SIG-M5 treated with dmso at 0.1 percent for 504 hours (cell line): ENCODE measurements at regions not wholly inside any gene's neighbourhood (a gene's known extent, or its start where the extent isn't known, plus 50 kb on each side); places are given as distances from the start of the nearest gene placed in this dataset.
A peak's percentile ranks its signal among the peaks of the same experiment; 100 is the strongest.
"Not testable (repeated sequence)": the region's sequence is repeated elsewhere in the genome, so short reads cannot be mapped to it uniquely, and the experiment has no call there.

Experiments used
- DNase-seq: peaks from one replicate; lab custom pipeline; 2025; ENCODE audit not compliant: unreplicated experiment; lab: John Stamatoyannopoulos, UW

- DNase-seq, result no peak
Observed at GRCh38 chr11:71101606-71102005, 150.8 kb downstream of the SHANK2 start.

- no peak for DNase-seq
Observed at GRCh38 chr11:71101046-71101445, 151.3 kb downstream of the SHANK2 start.

GRCh38 chr11:71098776-71099175 lies 153.6 kb downstream of the SHANK2 start:
- no peak for DNase-seq

GRCh38 chr11:71097506-71098240 lies 154.7 kb downstream of the SHANK2 start:
- DNase-seq, result no peak

- no peak for DNase-seq
Observed at GRCh38 chr11:71096751-71097388, 155.5 kb downstream of the SHANK2 start.

- no peak for DNase-seq
Observed at GRCh38 chr11:71095294-71095850, 157.0 kb downstream of the SHANK2 start.

- DNase-seq, result no peak
Observed at GRCh38 chr11:71094296-71095077, 157.9 kb downstream of the SHANK2 start.

GRCh38 chr11:71093783-71094182 lies 158.6 kb downstream of the SHANK2 start:
- no peak for DNase-seq

- no peak for DNase-seq
Observed at GRCh38 chr11:71091506-71092265, 160.7 kb downstream of the SHANK2 start.

- no peak for DNase-seq
Observed at GRCh38 chr11:71089571-71089970, 162.8 kb downstream of the SHANK2 start.

- DNase-seq, result not testable (repeated sequence)
Observed at GRCh38 chr11:71088314-71089215, 163.8 kb downstream of the SHANK2 start.

GRCh38 chr11:71086687-71087258 lies 165.6 kb downstream of the SHANK2 start:
- no peak for DNase-seq

GRCh38 chr11:71084306-71085012 lies 167.9 kb downstream of the SHANK2 start:
- no peak for DNase-seq

GRCh38 chr11:71083105-71083504 lies 169.3 kb downstream of the SHANK2 start:
- no peak for DNase-seq

GRCh38 chr11:71082454-71082853 lies 169.9 kb downstream of the SHANK2 start:
- DNase-seq, result no peak

- DNase-seq, result no peak
Observed at GRCh38 chr11:71081704-71082230, 170.6 kb downstream of the SHANK2 start.

- DNase-seq, result peak; percentile 42
Observed at GRCh38 chr11:71080239-71081097, 171.9 kb downstream of the SHANK2 start.

GRCh38 chr11:71079795-71080194 lies 172.6 kb downstream of the SHANK2 start:
- no peak for DNase-seq
